Body of pancreas (tissue), 4 donors: ENCODE measurements at regions not wholly inside any gene's neighbourhood (a gene's known extent, or its start where the extent isn't known, plus 50 kb on each side); places are given as distances from the start of the nearest gene placed in this dataset.

ENCODE experiments used
- POLR2A ChIP-seq, 3 donors: fragments of 450-650 bp; IDR thresholded peaks; one replicate each; pipeline ENCODE4 v1.6.1; 2016; ENCODE audit warnings: antibody characterized with exemption in 3 of 3, mild to moderate bottlenecking in 2 of 3
- TF ChIP-seq, protein P1 (sequence below), 7 experiments: fragments of 450-650 bp in 4 of 7; fragments of 200-600 bp in 3 of 7; sonication (generic) in 3 of 7; IDR thresholded peaks; one replicate each; pipeline ENCODE4 v1.5.1; 2016 to 2019; ENCODE audit warnings: antibody characterized with exemption in 7 of 7

DNA sequence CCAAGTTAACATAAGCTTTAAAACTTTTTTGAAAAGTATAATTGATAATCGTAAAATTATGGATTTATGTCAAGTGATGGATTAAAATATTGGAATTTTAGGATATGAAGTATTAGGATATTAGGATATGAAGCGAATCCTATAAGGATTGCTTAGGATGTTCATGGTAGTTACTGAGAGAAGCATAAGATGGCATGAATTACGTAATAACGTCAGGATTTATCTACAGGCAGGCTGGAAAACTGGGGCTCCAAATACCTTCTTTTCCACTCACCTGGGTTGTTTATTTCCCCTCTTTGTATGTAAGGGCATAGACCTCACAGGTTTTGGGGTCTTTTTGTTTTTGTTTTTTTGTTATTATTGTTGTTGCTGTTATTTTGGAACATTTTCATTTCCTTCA lies 65.2 kb upstream of the TMEM33 start:
- TF ChIP-seq, protein P1, sequence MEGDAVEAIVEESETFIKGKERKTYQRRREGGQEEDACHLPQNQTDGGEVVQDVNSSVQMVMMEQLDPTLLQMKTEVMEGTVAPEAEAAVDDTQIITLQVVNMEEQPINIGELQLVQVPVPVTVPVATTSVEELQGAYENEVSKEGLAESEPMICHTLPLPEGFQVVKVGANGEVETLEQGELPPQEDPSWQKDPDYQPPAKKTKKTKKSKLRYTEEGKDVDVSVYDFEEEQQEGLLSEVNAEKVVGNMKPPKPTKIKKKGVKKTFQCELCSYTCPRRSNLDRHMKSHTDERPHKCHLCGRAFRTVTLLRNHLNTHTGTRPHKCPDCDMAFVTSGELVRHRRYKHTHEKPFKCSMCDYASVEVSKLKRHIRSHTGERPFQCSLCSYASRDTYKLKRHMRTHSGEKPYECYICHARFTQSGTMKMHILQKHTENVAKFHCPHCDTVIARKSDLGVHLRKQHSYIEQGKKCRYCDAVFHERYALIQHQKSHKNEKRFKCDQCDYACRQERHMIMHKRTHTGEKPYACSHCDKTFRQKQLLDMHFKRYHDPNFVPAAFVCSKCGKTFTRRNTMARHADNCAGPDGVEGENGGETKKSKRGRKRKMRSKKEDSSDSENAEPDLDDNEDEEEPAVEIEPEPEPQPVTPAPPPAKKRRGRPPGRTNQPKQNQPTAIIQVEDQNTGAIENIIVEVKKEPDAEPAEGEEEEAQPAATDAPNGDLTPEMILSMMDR (IDR thresholded peaks at IDR 0.05): no peak
- no peak for TF ChIP-seq POLR2A (IDR thresholded peaks at IDR 0.05)
